ENCODE measurements at regions not wholly inside any gene's neighbourhood (a gene's known extent, or its start where the extent isn't known, plus 50 kb on each side); places are given as distances from the start of the nearest gene placed in this dataset.

GRCh38 chr3:150309257-150309542 is 98.9 kb upstream of the TSC22D2 start:
- ChIA-PET CTCF (no interaction called here), POLR2A (no interaction called here)
- no peaks in the 10 kb centered on the region for H3K36me3 ChIP-seq (ENCODE audit: control insufficient read depth, insufficient read depth, low read length)
- H3K27me3 ChIP-seq (ENCODE audit: control insufficient read depth, insufficient read depth, low read length): no peaks in the 10 kb centered on the region
- H3K4me3 ChIP-seq (ENCODE audit: low read depth, low read length): no peak overlapping the region
- DNase-seq (ENCODE audit: low read depth): no peak
- TF ChIP-seq CTCF (IDR thresholded peaks at IDR 0.05; ENCODE audit: insufficient read depth, low read depth, low read length): no peak

- no peak for DNase-seq (ENCODE audit: low read depth)
- H3K4me3 ChIP-seq (ENCODE audit: low read depth, low read length): no peak overlapping the region
- ChIA-PET CTCF (interaction anchor here (1.8 kb wide), 1 partner anchor 13 kb away, joined by 7 read pairs; no protein-coding TSS in a partner anchor), POLR2A (no interaction called here)
- no peaks in the 10 kb centered on the region for H3K36me3 ChIP-seq (ENCODE audit: control insufficient read depth, insufficient read depth, low read length)
- TF ChIP-seq CTCF (IDR thresholded peaks at IDR 0.05; ENCODE audit: insufficient read depth, low read depth, low read length): no peak
- H3K27me3 ChIP-seq (ENCODE audit: control insufficient read depth, insufficient read depth, low read length): no peaks in the 10 kb centered on the region
Measured at GRCh38 chr3:150308481-150309256, 99.4 kb upstream of the TSC22D2 start.

GRCh38 chr3:150308037-150308319 is 100.1 kb upstream of the TSC22D2 start:
- DNase-seq (ENCODE audit: low read depth): no peak
- CTCF ChIA-PET: interaction anchor here (0.9 to 1.8 kb wide), 3 partner anchors 12 to 101 kb away, joined by 3 to 7 read pairs (median 4); partner anchors contain the start of gene TSC22D2
- Histone ChIP-seq H3K27me3 (ENCODE audit: control insufficient read depth, insufficient read depth, low read length) (no peaks in the 10 kb centered on the region), H3K4me3 (ENCODE audit: low read depth, low read length) (no peak overlapping the region), H3K36me3 (ENCODE audit: control insufficient read depth, insufficient read depth, low read length) (no peaks in the 10 kb centered on the region)
- TF ChIP-seq CTCF (IDR thresholded peaks at IDR 0.05; ENCODE audit: insufficient read depth, low read depth, low read length): no peak
- POLR2A ChIA-PET: no interaction called here

GRCh38 chr3:150307311-150308036 is 100.6 kb upstream of the TSC22D2 start:
- Histone ChIP-seq H3K27me3 (ENCODE audit: control insufficient read depth, insufficient read depth, low read length) (no peaks in the 10 kb centered on the region), H3K4me3 (ENCODE audit: low read depth, low read length) (no peak overlapping the region), H3K36me3 (ENCODE audit: control insufficient read depth, insufficient read depth, low read length) (no peaks in the 10 kb centered on the region)
- ChIA-PET CTCF (interaction anchor here (0.9 to 1.8 kb wide), 4 partner anchors 11 to 101 kb away, joined by 3 to 7 read pairs (median 4); partner anchors contain the start of gene TSC22D2), POLR2A (no interaction called here)
- no peak for TF ChIP-seq CTCF (IDR thresholded peaks at IDR 0.05; ENCODE audit: insufficient read depth, low read depth, low read length)
- DNase-seq (ENCODE audit: low read depth): no peak

- H3K27me3 ChIP-seq (ENCODE audit: control insufficient read depth, insufficient read depth, low read length): no peaks in the 10 kb centered on the region
- H3K36me3 ChIP-seq (ENCODE audit: control insufficient read depth, insufficient read depth, low read length): no peaks in the 10 kb centered on the region
- POLR2A ChIA-PET: no interaction called here
- DNase-seq (ENCODE audit: low read depth): no peak
- no peak overlapping the region for H3K4me3 ChIP-seq (ENCODE audit: low read depth, low read length)
- CTCF ChIA-PET: interaction anchor here (0.9 to 1.8 kb wide), 4 partner anchors 11 to 102 kb away, joined by 3 to 7 read pairs (median 4); partner anchors contain the start of gene TSC22D2
- no peak for TF ChIP-seq CTCF (IDR thresholded peaks at IDR 0.05; ENCODE audit: insufficient read depth, low read depth, low read length)
Measured at GRCh38 chr3:150306906-150307305, 101.2 kb upstream of the TSC22D2 start.
